HepG2 (cell line): ENCODE measurements at regions not wholly inside any gene's neighbourhood (a gene's known extent, or its start where the extent isn't known, plus 50 kb on each side); places are given as distances from the start of the nearest gene placed in this dataset.
"Not testable (repeated sequence)": the region's sequence is repeated elsewhere in the genome, so short reads cannot be mapped to it uniquely, and the experiment has no call there.

Experiments used
- ATAC-seq: fragments of 200-7000 bp; cut with Tn5 transposase; 3 replicates; pipeline ENCODE4 v1.9.1; 2020; ENCODE audit warnings: mild to moderate bottlenecking, moderate library complexity
- BruUV-seq: library from RNA; stranded (reverse); fragments of 400-500 nt; replicated peaks from 2 replicates; lab custom pipeline; 2021; lab: Mats Ljungman, UMichigan
- CTCF ChIA-PET: fragments of 300-600 bp; formaldehyde crosslinking; extraction: SDS; loops from one replicate; lab custom pipeline; 2021; ENCODE audit warnings: low total read pairs, inconsistent platforms, low intra/inter-chr PET ratio; lab: Yijun Ruan, JAX
- POLR2A ChIA-PET: fragments of 350-600 bp; sonication (Branson Sonifier 250); formaldehyde crosslinking; loops from one replicate; lab custom pipeline; 2020; ENCODE audit warnings: antibody characterized with exemption, inconsistent platforms; lab: Yijun Ruan, JAX
- DNase-seq: peaks from one replicate; pipeline ENCODE4 v3.0.0-alpha.2; 2015; ENCODE audit warnings: low spot score
- FAIRE-seq: peaks from 3 replicates; lab custom pipeline; 2011; peaks lifted over from hg19 to GRCh38; lab: Jason Lieb, UNC
- H2AFZ ChIP-seq: one replicate; pipeline ENCODE4 v1.6.1; 2011; ENCODE audit warnings: low read length, inconsistent platforms
- H3K27ac ChIP-seq: fragments of 300-600 bp; 3 replicates; pipeline ENCODE4 v1.8.0; 2011; ENCODE audit warnings: mixed run types, mild to moderate bottlenecking, mixed read lengths, low read length, inconsistent platforms; ENCODE audit not compliant: insufficient read depth; ENCODE audit errors: extremely low read length
- H3K27me3 ChIP-seq, 2 experiments: fragments of 200-600 bp in 1 of 2; 2 replicates in 1 of 2; 3 replicates in 1 of 2; pipeline versions ENCODE4 v1.6.0 to v1.8.0; 2011; ENCODE audit warnings: low read length in 2 of 2, mild to moderate bottlenecking in 2 of 2, moderate library complexity in 2 of 2, inconsistent platforms in 1 of 2; ENCODE audit not compliant: insufficient read depth in 2 of 2, control insufficient read depth in 1 of 2
- H3K36me3 ChIP-seq, 2 experiments: fragments of 200-600 bp in 1 of 2; replicated peaks in 1 of 2; 2 replicates in 1 of 2; 3 replicates in 1 of 2; pipeline versions ENCODE4 v1.5.1 to v1.8.0; 2011; ENCODE audit warnings: low read length in 2 of 2, inconsistent platforms in 1 of 2; ENCODE audit not compliant: insufficient read depth in 2 of 2, control insufficient read depth in 1 of 2
- H3K4me1 ChIP-seq: 2 replicates; pipeline ENCODE4 v1.5.1; 2012; ENCODE audit warnings: low read length, inconsistent platforms; ENCODE audit not compliant: insufficient read depth
- H3K4me2 ChIP-seq: 2 replicates; pipeline ENCODE4 v1.6.0; 2011; ENCODE audit warnings: low read depth, low read length, inconsistent platforms
- H3K4me3 ChIP-seq, 3 experiments: fragments of 200-600 bp in 1 of 3; sonication (generic), shearing (Covaris generic) in 1 of 3; replicated peaks in 1 of 3; 2 replicates each; pipeline ENCODE4 v1.5.1; 2011 to 2016; ENCODE audit warnings: low read length in 3 of 3, inconsistent platforms in 2 of 3, low read depth in 2 of 3, mild to moderate bottlenecking in 2 of 3, control low read depth in 1 of 3, mixed read lengths in 1 of 3; ENCODE audit not compliant: insufficient read depth in 1 of 3
- H3K79me2 ChIP-seq: one replicate; pipeline ENCODE4 v1.6.1; 2011; ENCODE audit warnings: low read length, inconsistent platforms; ENCODE audit not compliant: insufficient read depth
- H3K9ac ChIP-seq: 2 replicates; pipeline ENCODE4 v1.6.0; 2011; ENCODE audit warnings: mild to moderate bottlenecking, low read depth, low read length, inconsistent platforms; ENCODE audit not compliant: insufficient read depth
- H3K9me3 ChIP-seq: 2 replicates; pipeline ENCODE4 v1.5.1; 2012; ENCODE audit warnings: mild to moderate bottlenecking, low read length
- H4K20me1 ChIP-seq: 2 replicates; pipeline ENCODE4 v1.6.0; 2011; ENCODE audit warnings: inconsistent platforms, mild to moderate bottlenecking, low read length, moderate library complexity; ENCODE audit not compliant: insufficient read depth
- JUNB ChIP-seq: sonication (generic); formaldehyde crosslinking; IDR thresholded peaks from 2 replicates; pipeline ENCODE4 v1.8.0; 2022; ENCODE audit warnings: missing genetic modification reagents, mild to moderate bottlenecking, borderline replicate concordance
- SIN3B ChIP-seq: fragments of 150-350 bp; IDR thresholded peaks from 2 replicates; pipeline ENCODE4 v1.6.1; 2014; ENCODE audit warnings: low read length
- TCF7L2 ChIP-seq: IDR thresholded peaks from 2 replicates; pipeline ENCODE4 v1.6.1; 2011; ENCODE audit warnings: mild to moderate bottlenecking, low read depth, low read length, moderate library complexity
- ZNF589 ChIP-seq: sonication (generic); formaldehyde crosslinking; conservative IDR thresholded peaks from 2 replicates; pipeline ENCODE4 v1.8.0; 2022; ENCODE audit warnings: mild to moderate bottlenecking, moderate library complexity, missing genetic modification reagents
- in situ Hi-C: cut with HindIII; loops from 2 replicates; pipeline ENCODE4 v1.10.0; 2017; ENCODE audit warnings: low pct_unique_long_range_greater_than_20kb; ENCODE audit not compliant: extremely low pct_ligation_motif_present
- intact Hi-C: fragments of 100-400 bp; cut with micrococcal nuclease; formaldehyde crosslinking; loops from one replicate; pipeline ENCODE4 v1.10.0; 2022; ENCODE audit not compliant: unreplicated experiment
- TF ChIP-seq, protein P1 (sequence below): sonication (generic); formaldehyde crosslinking; IDR thresholded peaks from 2 replicates; pipeline ENCODE4 v1.5.0; 2020; ENCODE audit warnings: mild to moderate bottlenecking, missing genetic modification reagents
- TF ChIP-seq, protein P2 (sequence below): sonication (generic); formaldehyde crosslinking; IDR thresholded peaks from 2 replicates; pipeline ENCODE4 v1.5.1; 2020; ENCODE audit warnings: missing genetic modification reagents, mild to moderate bottlenecking, borderline replicate concordance
- TF ChIP-seq, protein P3 (sequence below): sonication (generic); formaldehyde crosslinking; conservative IDR thresholded peaks from 2 replicates; pipeline ENCODE4 v1.8.0; 2022; ENCODE audit warnings: mild to moderate bottlenecking, moderate library complexity, missing genetic modification reagents
- TF ChIP-seq, protein P4 (sequence below): sonication (generic); formaldehyde crosslinking; IDR thresholded peaks from 2 replicates; pipeline ENCODE4 v1.4.0; 2020; ENCODE audit warnings: low read depth, mild to moderate bottlenecking, missing genetic modification reagents

DNA sequence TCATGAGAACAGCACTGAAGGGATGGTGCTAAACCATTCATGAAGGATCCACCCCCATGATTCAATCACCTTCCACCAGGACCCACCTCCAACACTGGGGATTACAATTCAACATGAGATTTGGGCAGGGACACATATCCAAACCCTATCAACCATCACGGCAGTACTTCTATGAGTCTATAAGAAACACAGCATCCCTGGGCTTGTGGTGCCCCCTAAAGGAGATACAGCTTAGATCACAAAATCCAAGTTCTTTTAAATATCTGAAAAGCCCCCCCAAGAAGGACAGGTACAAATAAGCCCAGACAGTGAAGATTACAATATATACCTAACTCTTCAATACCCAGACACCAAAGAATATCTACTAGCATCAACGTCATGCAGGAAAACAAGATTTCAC, 233.7 kb upstream of the ADRA1B start (continued):
- TF ChIP-seq, protein P1, sequence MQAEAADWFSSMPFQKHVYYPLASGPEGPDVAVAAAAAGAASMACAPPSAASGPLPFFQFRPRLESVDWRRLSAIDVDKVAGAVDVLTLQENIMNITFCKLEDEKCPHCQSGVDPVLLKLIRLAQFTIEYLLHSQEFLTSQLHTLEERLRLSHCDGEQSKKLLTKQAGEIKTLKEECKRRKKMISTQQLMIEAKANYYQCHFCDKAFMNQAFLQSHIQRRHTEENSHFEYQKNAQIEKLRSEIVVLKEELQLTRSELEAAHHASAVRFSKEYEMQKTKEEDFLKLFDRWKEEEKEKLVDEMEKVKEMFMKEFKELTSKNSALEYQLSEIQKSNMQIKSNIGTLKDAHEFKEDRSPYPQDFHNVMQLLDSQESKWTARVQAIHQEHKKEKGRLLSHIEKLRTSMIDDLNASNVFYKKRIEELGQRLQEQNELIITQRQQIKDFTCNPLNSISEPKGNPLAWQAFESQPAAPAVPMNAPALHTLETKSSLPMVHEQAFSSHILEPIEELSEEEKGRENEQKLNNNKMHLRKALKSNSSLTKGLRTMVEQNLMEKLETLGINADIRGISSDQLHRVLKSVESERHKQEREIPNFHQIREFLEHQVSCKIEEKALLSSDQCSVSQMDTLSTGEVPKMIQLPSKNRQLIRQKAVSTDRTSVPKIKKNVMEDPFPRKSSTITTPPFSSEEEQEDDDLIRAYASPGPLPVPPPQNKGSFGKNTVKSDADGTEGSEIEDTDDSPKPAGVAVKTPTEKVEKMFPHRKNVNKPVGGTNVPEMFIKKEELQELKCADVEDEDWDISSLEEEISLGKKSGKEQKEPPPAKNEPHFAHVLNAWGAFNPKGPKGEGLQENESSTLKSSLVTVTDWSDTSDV (CRISPR knock-in tag): no peak
- no peak for TF ChIP-seq ZNF589 (CRISPR knock-in tag)
- TF ChIP-seq, protein P2, sequence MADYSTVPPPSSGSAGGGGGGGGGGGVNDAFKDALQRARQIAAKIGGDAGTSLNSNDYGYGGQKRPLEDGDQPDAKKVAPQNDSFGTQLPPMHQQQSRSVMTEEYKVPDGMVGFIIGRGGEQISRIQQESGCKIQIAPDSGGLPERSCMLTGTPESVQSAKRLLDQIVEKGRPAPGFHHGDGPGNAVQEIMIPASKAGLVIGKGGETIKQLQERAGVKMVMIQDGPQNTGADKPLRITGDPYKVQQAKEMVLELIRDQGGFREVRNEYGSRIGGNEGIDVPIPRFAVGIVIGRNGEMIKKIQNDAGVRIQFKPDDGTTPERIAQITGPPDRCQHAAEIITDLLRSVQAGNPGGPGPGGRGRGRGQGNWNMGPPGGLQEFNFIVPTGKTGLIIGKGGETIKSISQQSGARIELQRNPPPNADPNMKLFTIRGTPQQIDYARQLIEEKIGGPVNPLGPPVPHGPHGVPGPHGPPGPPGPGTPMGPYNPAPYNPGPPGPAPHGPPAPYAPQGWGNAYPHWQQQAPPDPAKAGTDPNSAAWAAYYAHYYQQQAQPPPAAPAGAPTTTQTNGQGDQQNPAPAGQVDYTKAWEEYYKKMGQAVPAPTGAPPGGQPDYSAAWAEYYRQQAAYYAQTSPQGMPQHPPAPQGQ: no peak
- TF ChIP-seq, protein P3, sequence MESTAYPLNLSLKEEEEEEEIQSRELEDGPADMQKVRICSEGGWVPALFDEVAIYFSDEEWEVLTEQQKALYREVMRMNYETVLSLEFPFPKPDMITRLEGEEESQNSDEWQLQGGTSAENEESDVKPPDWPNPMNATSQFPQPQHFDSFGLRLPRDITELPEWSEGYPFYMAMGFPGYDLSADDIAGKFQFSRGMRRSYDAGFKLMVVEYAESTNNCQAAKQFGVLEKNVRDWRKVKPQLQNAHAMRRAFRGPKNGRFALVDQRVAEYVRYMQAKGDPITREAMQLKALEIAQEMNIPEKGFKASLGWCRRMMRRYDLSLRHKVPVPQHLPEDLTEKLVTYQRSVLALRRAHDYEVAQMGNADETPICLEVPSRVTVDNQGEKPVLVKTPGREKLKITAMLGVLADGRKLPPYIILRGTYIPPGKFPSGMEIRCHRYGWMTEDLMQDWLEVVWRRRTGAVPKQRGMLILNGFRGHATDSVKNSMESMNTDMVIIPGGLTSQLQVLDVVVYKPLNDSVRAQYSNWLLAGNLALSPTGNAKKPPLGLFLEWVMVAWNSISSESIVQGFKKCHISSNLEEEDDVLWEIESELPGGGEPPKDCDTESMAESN (CRISPR knock-in tag): no peak
- TF ChIP-seq TCF7L2: no peak
- no peak for TF ChIP-seq JUNB (CRISPR knock-in tag)
- TF ChIP-seq, protein P4, sequence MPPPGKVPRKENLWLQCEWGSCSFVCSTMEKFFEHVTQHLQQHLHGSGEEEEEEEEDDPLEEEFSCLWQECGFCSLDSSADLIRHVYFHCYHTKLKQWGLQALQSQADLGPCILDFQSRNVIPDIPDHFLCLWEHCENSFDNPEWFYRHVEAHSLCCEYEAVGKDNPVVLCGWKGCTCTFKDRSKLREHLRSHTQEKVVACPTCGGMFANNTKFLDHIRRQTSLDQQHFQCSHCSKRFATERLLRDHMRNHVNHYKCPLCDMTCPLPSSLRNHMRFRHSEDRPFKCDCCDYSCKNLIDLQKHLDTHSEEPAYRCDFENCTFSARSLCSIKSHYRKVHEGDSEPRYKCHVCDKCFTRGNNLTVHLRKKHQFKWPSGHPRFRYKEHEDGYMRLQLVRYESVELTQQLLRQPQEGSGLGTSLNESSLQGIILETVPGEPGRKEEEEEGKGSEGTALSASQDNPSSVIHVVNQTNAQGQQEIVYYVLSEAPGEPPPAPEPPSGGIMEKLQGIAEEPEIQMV (CRISPR knock-in tag): no peak
- no peak for TF ChIP-seq SIN3B

DNA sequence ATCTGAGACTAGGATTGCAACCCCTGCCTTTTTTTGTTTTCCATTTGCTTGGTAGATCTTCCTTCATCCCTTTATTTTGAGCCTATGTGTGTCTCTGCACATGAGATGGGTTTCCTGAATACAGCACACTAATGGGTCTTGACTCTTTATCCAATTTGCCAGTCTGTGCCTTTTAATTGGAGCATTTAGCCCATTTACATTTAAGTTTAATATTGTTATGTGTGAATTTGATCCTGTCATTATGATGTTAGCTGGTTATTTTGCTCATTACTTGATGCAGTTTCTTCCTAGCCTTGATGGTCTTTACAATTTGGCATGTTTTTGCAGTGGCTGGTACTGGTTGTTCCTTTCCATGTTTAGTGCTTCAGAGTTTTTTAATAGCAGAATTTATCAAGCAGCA, 228.4 kb upstream of the ADRA1B start:
- H3K36me3 ChIP-seq, H3K79me2 ChIP-seq, POLR2A ChIA-PET, H3K4me3 ChIP-seq, H3K9me3 ChIP-seq, ATAC-seq, H3K4me2 ChIP-seq, H4K20me1 ChIP-seq, intact Hi-C loops, H3K27me3 ChIP-seq, H3K9ac ChIP-seq, DNase-seq, BruUV-seq, H3K27ac ChIP-seq, H3K4me1 ChIP-seq, CTCF ChIA-PET, in situ Hi-C loops, H2AFZ ChIP-seq, FAIRE-seq: not testable (repeated sequence)
